HG03520 (cell line): ENCODE measurements at regions not wholly inside any gene's neighbourhood (a gene's known extent, or its start where the extent isn't known, plus 50 kb on each side); places are given as distances from the start of the nearest gene placed in this dataset.

ENCODE experiments used
- ATAC-seq: cut with Tn5 transposase; IDR thresholded peaks from one replicate; pipeline ENCODE4 v1.9.1; 2021; ENCODE audit warnings: mild to moderate bottlenecking, moderate library complexity; ENCODE audit not compliant: unreplicated experiment

- ATAC-seq = no peak
Measured at GRCh38 chr7:72524037-72524436, 111.9 kb upstream of the CALN1 start.

GRCh38 chr7:72504061-72504706, 92.0 kb upstream of the CALN1 start:
- ATAC-seq = no peak

GRCh38 chr7:72503644-72504043, 91.5 kb upstream of the CALN1 start:
- ATAC-seq = no peak

GRCh38 chr7:72494807-72495206, 82.7 kb upstream of the CALN1 start:
- ATAC-seq = no peak

GRCh38 chr7:72493850-72494661, 81.9 kb upstream of the CALN1 start:
- ATAC-seq = peak; percentile 51

GRCh38 chr7:72492461-72493065, 80.4 kb upstream of the CALN1 start:
- ATAC-seq = no peak

GRCh38 chr7:72490301-72490700, 78.2 kb upstream of the CALN1 start:
- ATAC-seq = no peak

- no peak for ATAC-seq
Measured at GRCh38 chr7:72481934-72482333, 69.8 kb upstream of the CALN1 start.

GRCh38 chr7:72476608-72477305, 64.6 kb upstream of the CALN1 start:
- no peak for ATAC-seq

GRCh38 chr7:72467237-72467636, 55.1 kb upstream of the CALN1 start:
- ATAC-seq = no peak

GRCh38 chr7:72466797-72467196, 54.7 kb upstream of the CALN1 start:
- ATAC-seq = no peak

- no peak for ATAC-seq
Measured at GRCh38 chr7:72465521-72465920, 53.4 kb upstream of the CALN1 start.

- no peak for ATAC-seq
Measured at GRCh38 chr7:72462311-72462710, 50.2 kb upstream of the CALN1 start.
